ENCODE measurements at regions not wholly inside any gene's neighbourhood (a gene's known extent, or its start where the extent isn't known, plus 50 kb on each side); places are given as distances from the start of the nearest gene placed in this dataset.

DNA sequence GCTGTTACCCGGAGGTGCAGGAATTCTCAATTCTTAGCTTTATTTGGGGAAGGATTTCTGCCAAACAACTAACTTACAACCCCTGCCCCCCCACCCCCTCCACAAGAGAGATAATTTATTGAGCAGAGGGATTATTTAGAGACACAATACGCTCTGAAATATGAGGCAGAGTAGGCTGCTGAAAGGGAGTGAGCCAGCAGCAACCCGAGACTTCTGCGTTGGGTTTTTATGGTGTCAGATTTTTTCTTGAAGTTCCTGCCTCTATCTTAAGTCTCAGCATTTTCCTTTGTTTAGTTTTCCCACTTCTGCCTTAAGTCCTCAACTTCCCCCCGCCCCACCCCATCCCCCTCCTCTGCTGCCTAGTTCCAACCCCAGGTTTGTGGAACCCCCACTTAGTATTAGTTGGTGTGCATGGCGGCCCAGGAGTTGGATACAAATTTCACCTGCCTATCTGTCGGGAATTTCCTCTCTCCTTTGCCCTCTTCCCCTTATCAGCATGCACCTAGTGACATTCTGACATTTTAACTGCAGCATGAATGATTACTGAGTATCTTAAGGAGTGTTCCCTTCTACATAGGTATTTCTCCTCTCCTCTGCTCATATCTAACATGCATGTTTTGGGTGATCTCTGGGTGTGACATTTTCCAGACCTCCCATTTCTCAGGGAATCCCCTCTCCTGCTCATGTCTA lies 1635.9 kb upstream of the LRRTM1 start:
- DNase-seq (ENCODE audit: low spot score), result no peak

DNA sequence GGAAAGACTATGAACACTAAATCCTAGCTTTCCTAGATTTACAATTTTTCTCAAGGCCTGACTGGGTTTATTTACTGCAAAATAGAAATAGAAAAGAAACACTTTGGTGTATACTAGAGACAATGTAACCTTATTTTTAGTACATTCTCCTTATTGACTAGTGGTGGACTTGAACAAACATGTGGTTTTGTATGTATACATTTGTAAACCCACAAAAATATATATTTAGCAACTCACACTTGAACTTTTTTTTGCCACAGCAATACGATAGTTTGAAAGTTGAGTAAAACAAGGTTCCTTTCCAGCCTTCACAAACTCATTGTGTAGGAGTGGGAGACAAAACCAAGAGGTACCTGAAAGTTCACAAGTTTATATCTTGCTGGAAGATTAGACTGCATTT lies 1633.4 kb upstream of the LRRTM1 start:
- no peak for DNase-seq (ENCODE audit: low spot score)

DNA sequence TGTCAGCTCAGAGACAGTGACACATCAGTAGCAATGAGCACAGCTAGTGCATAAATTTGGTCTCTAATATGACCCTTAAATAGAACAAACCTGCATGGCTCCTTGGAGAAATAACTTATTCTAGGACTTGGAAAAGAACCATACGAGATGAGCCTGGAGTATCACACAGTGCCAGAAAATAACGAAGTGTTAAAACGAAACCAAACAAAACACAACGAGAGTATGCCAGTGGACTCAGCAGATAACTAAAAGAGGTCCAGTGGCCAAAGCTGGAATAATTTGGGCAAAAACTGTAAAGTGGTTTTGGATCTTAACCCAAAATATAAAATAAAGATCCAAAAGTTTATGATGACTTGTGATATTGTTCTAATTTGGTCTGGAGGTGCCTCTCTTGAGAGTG lies 1599.0 kb upstream of the LRRTM1 start:
- DNase-seq (ENCODE audit: low spot score), result no peak

DNA sequence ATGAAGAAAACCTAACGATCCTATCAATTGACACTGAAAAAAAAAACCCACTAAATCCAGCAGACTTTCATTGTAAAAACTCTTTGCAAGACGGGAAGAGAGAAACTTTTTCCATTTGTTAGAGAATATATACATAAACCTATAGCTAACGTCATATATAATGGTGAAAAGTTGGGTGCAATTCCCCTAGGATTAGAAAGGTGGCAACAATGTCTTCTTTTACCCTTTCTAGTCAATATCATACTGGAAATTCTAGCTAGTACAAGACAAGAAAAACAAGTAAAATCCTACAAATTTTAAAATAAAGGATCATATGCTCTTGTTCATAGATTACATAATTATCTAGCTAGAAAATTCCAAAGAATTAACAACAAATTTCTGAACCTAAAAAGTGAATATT lies 1596.5 kb upstream of the LRRTM1 start:
- DNase-seq (ENCODE audit: low spot score), result no peak

DNA sequence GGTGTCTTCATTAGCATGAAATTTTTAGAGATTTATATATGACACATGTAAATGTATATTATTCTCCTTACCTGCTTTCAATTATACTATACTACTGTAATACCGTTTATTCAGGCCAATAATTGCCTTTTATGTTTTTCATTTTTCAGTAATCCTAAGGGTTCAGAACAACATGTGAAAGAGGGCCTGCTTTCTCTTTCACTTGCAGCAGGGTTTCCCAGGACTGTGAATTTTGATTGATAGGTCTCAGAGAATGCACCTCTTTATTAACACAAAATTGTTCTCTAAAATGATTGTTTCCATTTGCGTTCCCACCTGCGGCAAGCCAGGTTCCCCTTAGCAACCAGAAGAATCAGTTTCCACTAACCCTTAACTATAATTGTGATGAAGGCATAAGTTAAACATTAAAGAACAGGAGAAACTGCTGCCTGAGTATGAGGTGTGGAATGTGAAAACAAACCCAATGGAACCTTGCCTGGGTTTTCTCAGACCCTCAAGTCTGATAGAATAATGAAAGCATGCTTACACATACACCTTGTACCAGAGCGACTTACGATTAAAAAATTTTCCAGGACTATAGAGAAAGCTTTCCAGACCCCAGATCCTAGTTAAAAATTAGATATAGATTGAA lies 1591.2 kb upstream of the LRRTM1 start:
- no peak for DNase-seq (ENCODE audit: low spot score)

DNA sequence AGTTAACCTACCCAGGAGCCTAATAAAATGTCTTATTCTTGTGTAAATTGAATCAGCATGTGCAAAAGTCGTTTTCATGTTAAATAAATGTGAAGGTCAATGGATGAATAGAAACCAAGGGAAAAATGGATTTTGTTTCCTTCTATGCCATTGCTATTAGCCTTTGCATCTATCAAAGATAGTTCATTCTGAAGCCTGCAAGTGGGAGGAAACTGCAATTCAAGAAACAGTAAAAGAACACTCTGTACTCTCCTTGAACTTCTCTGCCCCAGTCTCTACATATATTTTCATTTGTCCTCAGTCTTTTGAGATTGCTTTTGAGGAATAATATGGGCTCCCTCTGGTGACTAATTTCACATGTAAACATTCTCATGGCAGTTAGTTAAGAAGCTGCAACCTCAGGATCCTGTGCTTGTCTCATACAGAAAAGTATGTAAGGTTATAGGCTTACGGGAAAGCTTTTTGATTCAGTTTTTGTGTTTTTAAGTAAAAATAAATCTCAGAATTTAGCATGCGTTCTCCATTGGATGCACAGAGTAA lies 1590.0 kb upstream of the LRRTM1 start:
- DNase-seq (ENCODE audit: low spot score), result no peak

DNA sequence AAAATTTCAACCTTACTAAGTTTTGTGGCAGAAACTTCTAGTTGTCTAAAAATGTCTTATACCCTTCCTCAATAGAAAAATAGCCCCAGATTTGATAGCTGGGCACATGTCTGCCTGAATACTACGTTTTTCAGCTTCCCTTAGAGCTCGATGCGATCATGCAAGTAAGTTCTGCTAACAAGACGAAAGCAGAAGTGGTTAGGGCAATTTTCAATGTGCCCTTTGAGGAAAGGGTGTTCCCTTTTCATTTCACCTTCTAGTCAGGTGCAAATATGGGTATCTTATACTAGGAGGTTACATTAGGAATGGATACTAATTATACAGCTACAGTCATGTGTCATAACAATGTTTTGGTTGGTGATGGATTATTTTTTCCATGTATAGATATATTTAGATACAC lies 1572.1 kb upstream of the LRRTM1 start:
- no peak for DNase-seq (ENCODE audit: low spot score)

DNA sequence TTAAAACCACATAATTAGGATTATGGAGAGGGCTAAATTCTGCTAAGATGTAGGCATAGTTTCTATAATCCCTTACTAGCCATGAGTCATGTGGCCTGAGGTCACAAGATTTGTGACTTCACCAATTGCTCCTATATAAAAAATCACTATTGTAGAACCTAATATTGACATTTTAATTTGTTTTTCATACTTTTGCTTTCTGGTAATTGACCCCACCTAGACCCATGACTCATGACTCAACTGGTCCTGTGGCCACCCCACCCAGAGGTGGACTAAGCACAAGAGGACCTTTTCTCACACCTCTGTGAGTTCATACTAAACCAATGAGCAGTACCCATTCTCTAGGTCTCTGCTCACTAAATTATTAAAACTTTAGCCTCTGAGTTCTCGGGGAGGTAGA lies 1567.5 kb upstream of the LRRTM1 start:
- no peak for DNase-seq (ENCODE audit: low spot score)

DNA sequence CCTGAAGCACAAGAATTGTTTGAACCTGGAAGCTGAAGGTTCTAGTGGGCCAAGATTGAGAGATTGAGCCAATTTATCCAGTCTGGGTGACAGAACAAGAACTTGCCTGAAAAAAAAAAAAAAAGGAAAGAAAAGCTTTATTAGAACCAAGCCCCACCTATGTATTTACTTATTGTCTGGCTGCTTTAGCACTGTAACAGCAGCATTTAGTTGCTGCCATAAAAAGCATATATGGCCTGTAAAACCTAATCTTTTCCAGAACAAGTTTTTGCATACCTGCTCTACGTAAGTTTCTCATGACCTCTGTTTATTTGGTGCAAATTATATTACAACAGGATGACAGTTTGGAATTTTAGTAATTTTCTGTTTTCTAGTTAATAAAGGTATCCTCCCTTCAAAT lies 1565.6 kb upstream of the LRRTM1 start:
- no peak for DNase-seq (ENCODE audit: low spot score)

DNA sequence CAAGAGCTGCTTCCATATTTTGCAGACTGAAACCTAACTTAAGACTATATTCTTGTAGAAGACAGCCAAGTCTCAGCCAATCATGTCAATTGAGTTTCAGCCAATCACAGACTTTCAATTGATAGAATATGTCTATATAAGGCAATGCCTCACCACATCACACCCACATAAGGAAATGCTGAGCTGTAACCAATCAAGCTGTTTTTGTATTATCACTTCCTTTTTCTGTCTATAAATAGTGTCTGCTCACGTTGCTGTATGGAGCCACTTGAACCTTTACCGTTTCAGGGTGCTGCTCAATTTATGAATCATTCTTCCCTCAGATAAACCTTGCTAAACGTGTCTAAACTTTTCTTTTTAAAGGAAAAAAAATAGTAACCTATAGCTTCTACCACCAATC lies 1554.4 kb upstream of the LRRTM1 start:
- no peak for DNase-seq (ENCODE audit: low spot score)

DNA sequence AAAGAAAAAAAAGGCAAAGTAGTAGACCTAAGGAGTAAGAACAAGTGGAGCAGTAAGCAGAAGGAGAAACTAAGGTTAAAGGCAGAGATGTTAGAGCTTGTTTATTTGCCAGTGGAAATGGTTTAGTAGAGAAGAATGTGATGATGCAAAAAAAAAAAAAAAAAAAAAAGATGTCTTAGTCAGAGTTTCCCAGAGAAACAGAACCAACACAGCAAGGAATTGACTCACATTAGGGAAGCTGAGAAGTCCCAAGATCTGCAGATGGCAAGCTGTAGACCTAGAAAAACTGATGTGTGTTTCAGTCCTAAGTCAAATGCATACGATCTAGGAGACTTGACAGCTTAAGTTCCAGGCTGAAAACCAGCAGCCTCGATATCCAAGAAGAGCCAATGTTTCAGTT lies 1548.8 kb upstream of the LRRTM1 start:
- DNase-seq (ENCODE audit: low spot score), result no peak

DNA sequence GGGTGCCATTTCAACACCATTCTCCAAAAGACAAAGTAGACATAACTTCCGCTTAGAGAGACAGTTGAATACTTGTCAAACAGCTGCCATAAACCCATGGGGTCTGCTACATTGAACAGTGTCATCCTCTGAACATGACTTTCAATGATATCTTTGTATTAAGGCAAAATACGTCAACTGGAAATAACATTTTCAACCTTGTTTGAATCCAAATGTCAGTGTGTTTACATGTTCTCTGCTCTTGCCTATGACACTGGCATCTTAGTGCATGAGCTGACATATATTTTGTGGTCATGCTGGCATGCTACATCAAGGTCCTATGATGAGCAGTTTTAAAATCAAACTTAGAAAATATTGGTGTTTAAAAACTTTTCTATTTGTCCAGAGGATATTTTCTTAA lies 1548.1 kb upstream of the LRRTM1 start:
- DNase-seq (ENCODE audit: low spot score), result no peak

DNA sequence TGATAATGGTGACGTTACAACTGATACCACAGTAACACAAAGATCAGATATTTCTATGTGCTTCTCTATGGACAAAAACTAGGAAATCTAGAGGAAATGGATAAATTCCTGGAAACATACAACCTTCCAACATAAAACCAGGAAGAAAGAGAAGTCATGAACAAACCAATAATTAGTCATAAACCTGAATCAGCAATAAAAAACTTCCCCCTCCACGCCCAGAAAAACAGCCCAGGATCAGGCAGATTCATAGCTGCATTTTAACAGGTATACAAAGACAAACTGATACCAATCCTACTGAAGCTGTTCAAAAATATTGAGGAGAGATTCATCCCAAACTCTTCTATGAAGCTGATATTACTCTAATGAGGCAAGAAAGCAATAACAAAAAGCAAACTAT lies 1535.2 kb upstream of the LRRTM1 start:
- DNase-seq (ENCODE audit: low spot score), result no peak

DNA sequence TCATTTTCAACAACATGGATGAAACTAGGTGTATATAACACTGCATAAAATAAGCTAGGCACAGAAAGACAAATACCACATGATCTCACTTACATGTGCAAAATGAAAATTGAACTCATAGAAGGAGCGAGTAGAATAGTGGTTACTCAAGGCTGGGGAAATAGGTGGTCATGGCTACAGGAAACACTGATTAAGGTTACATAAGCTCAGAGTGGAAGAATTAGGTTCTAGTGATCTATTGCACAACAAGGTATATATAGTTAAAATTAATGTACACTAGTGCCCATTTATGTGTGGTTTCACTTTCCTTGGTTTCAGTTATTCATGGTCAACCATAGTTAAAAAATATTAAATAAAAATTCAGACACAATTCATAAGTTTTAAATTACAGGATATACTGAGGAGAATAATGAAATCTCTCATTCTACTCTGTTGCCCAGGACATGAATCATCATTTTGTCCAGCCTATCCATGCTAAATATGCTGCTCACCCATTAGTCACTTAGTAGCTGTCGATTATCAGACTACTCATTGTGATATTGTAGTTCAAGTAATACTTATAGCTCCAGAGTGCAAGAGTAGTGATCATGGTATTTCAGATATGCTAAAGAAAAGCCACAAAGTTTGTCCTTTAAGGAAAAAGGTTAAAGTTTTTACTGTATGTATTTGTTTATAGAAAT lies 1530.9 kb upstream of the LRRTM1 start:
- no peak for DNase-seq (ENCODE audit: low spot score)

DNA sequence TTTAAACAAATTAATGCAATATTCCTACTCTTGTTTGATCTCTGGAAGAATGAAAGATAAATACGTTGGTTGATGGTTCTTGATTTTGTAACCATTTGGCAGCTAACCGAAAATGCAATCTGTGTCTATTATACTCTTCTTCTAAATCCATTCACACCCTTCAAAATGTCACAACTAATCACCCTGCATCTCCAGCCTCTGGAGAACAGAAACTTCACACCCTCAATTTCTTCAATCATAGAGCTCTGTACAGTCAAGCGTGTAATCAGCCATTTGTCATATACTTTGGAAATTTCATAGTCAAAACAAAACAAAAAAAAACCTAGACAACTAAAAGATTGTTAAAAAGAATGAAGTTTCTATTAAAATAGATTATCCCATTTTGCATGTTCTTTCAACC lies 1482.3 kb upstream of the LRRTM1 start:
- no peak for DNase-seq (ENCODE audit: low spot score)

DNA sequence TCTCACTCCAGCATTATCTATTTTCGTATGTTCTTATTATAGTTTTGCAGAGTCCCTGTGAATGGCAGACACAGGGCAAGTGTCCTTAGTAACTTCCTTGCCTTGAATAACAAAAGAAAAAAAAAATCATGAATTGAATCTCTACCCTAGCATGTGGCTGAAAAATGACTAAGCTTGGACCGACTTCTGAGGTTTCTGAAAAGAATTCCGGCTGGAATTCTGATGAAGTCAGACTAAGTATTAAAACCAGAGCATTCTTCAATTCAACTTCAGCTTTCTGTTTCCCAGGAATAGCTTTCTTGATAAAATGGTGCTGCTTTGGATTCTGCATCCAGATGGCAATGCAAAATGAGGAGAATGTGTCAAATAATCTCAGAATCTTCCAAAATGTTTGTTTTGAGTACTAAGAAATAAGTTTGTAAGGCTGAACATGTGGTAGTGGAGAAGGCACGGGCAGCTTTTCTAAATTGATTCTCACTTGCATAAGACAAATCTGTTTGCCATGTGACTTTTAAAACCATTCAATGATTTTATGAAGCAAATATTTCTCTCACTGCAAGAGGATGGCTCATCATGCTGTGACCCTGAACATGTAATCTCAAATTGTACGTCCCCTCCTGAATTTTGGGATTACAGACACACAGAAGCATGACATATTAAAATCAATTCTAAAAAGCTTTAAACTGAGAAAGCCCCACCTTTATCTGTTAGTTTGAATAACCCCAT lies 1462.8 kb upstream of the LRRTM1 start:
- DNase-seq (ENCODE audit: low spot score), result no peak

DNA sequence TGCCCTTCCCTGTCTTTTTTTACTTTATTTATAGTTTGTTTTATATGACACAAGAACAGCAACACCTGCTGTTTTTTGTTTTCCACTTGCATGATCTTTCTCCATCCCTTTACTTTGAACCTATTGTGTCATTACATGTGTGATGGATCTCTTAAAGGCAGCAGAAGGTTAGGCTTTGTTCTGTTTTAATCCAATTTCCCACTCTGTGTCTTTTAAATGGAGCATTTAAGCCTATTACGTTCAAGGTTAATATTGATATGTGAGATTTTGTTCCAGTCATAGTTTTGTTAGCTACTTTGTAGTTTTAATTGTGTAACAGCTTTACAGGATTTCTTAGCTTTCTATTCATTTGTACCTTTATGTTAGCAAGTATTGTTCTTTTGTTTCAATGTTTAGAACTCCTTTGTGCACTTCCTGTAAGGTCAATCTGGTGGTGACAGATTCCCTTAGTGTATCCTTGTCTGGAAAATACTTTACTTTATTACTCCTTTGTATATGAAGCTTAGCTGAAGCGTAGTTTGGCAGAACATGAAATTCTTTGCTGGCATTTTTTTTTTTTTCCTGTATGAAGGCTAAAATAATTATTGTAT lies 1443.0 kb upstream of the LRRTM1 start:
- no peak for DNase-seq (ENCODE audit: low spot score)

DNA sequence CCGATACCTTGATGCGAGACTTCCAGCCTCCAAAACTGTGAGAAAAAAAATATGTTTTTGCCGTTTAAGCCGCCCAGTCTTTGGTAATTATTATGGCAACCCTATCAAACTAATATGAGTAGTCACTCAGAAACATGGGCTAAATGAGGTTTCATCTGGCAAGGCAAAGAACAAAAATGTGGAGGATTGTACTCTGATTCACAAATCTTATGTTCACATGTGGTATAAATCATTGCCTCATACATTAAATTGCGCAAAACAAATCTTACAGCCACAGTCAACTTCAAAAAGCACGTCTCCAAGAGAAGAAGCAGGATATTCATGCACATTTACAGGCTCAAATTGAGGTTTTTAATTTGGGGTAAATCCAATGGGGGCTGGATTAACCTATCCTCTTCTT lies 1435.4 kb upstream of the LRRTM1 start:
- DNase-seq (ENCODE audit: low spot score), result no peak

DNA sequence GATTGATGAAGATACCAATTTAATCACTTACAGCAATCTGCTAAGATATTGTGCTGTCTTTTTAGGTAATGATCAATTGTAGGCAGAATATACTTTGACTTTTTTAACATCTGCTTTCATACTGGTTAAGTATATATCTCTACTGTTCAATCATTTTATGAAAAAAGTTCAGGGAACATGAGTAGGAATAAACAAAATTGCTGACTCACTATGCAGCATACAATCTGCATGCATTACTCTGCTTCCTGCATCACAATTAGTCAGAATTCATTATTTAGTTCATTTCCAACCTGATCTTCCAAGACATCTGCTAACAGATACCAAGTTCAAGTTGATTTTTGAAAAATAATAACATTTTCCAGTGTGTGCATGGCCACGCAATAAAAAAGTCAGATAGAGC lies 1430.4 kb upstream of the LRRTM1 start:
- DNase-seq (ENCODE audit: low spot score), result no peak

DNA sequence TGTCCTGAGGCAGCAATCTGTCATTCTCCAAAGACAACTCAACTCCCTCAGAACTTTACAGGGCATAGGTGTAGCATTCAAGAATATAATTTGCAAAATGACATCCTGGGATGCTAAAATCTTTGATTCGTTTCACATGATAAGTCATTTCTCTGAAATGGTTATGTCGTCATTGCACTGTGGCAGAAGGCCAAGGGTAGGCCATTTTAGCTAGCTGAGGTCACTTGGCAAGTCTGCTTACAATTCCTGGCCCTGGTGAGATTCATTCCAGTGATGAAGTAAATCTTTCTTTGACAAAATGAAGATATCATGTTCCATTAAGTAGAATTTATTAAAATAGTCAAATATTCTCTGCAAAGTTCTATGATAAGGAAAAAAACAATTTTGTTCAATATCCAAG lies 1410.3 kb upstream of the LRRTM1 start:
- no peak for DNase-seq (ENCODE audit: low spot score)

DNA sequence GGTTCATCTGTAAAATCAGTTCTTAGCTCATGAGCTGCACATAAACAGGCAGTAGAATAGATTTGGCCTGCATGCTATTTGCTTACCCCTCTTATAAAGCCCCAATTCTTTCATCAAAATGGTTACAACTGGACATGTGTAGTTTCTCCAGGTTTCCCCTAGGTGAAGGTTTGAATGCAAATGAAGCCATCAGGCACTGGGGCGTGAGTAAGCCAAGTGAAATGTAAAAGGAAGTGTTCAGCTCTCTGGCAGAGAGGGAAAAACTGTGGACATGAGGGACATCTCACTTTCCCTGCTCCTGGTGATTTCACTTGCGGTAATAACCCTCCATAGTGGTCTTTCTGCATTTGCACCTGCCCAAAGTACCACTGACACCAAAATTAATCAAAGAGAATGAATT lies 1402.3 kb upstream of the LRRTM1 start:
- no peak for DNase-seq (ENCODE audit: low spot score)

DNA sequence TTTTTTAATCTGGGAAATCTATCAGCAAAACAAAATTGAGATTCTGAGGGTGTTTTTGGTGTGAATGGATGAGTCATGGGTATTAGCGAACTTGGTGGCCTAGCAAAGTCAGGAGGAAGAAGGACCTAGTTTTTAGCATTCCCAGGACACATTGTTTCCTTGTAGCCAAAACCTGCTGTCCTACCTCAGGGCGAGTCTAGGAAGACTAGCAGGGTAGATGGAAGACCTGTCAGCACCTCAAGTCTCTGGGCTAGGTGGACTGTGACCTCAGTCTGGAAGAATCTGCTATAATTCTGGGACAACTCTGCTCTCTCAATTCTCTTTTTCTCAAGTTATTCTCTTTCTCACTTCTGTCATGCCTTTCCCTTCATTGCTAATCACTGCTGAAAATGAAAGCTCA lies 1399.3 kb upstream of the LRRTM1 start:
- no peak for DNase-seq (ENCODE audit: low spot score)
